ENCODE measurements at regions not wholly inside any gene's neighbourhood (a gene's known extent, or its start where the extent isn't known, plus 50 kb on each side); places are given as distances from the start of the nearest gene placed in this dataset.

GRCh38 chr1:239725371-239725770, 339.0 kb downstream of the CHRM3 start:
- Histone ChIP-seq H3K27me3 (ENCODE audit: insufficient read depth, low read length) (no peaks in the 10 kb centered on the region), H3K9me3 (ENCODE audit: low read depth, low read length) (no peaks in the 10 kb centered on the region), H3K27ac (ENCODE audit: low read depth, low read length) (no peak overlapping the region), H3K4me3 (ENCODE audit: insufficient read depth, low read length) (no peak overlapping the region), H2AFZ (ENCODE audit: low read length) (no peak overlapping the region), H3K4me1 (ENCODE audit: insufficient read depth, low read length) (no peaks in the 10 kb centered on the region), H3K79me2 (ENCODE audit: insufficient read depth, low read length) (no peaks in the 10 kb centered on the region), H3K36me3 (ENCODE audit: insufficient read depth, low read length) (no peaks in the 10 kb centered on the region), H4K20me1 (ENCODE audit: insufficient read depth, low read length) (no peaks in the 10 kb centered on the region), H3K4me2 (ENCODE audit: insufficient read depth, low read length) (no peak overlapping the region)
- DNase-seq (ENCODE audit: insufficient read length, low spot score, missing footprints) = no peak
- TF ChIP-seq, protein P1, sequence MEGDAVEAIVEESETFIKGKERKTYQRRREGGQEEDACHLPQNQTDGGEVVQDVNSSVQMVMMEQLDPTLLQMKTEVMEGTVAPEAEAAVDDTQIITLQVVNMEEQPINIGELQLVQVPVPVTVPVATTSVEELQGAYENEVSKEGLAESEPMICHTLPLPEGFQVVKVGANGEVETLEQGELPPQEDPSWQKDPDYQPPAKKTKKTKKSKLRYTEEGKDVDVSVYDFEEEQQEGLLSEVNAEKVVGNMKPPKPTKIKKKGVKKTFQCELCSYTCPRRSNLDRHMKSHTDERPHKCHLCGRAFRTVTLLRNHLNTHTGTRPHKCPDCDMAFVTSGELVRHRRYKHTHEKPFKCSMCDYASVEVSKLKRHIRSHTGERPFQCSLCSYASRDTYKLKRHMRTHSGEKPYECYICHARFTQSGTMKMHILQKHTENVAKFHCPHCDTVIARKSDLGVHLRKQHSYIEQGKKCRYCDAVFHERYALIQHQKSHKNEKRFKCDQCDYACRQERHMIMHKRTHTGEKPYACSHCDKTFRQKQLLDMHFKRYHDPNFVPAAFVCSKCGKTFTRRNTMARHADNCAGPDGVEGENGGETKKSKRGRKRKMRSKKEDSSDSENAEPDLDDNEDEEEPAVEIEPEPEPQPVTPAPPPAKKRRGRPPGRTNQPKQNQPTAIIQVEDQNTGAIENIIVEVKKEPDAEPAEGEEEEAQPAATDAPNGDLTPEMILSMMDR (IDR thresholded peaks at IDR 0.05; ENCODE audit: extremely low read depth, low read depth, low read length) = no peak

DNA sequence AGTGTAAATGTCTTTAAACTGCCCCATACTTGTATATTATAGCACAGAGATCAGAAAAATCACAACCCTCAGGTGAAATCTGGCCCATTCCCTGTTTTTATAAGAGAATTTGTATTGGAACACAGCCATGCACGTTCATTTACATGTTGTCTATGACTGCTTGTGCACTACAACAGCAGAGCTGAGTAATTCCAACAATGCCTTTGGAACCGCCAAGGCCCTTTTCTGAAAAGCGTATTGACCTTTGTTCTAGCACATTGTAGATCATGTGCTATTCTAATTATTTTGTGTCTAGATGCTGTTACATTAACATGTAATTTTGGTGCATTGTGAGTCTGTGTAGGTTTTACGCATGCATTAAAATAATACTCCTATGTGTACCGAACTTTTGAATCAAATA, 339.6 kb downstream of the CHRM3 start:
- TF ChIP-seq, protein P1 (IDR thresholded peaks at IDR 0.05; ENCODE audit: extremely low read depth, low read depth, low read length) = no peak
- H3K4me1 ChIP-seq (ENCODE audit: insufficient read depth, low read length) = no peaks in the 10 kb centered on the region
- no peak overlapping the region for H3K4me2 ChIP-seq (ENCODE audit: insufficient read depth, low read length)
- H3K36me3 ChIP-seq (ENCODE audit: insufficient read depth, low read length) = no peaks in the 10 kb centered on the region
- no peaks in the 10 kb centered on the region for H4K20me1 ChIP-seq (ENCODE audit: insufficient read depth, low read length)
- no peak overlapping the region for H3K4me3 ChIP-seq (ENCODE audit: insufficient read depth, low read length)
- no peak overlapping the region for H2AFZ ChIP-seq (ENCODE audit: low read length)
- no peak overlapping the region for H3K27ac ChIP-seq (ENCODE audit: low read depth, low read length)
- H3K27me3 ChIP-seq (ENCODE audit: insufficient read depth, low read length) = no peaks in the 10 kb centered on the region
- H3K9me3 ChIP-seq (ENCODE audit: low read depth, low read length) = no peaks in the 10 kb centered on the region
- no peaks in the 10 kb centered on the region for H3K79me2 ChIP-seq (ENCODE audit: insufficient read depth, low read length)
- no peak for DNase-seq (ENCODE audit: insufficient read length, low spot score, missing footprints)

DNA sequence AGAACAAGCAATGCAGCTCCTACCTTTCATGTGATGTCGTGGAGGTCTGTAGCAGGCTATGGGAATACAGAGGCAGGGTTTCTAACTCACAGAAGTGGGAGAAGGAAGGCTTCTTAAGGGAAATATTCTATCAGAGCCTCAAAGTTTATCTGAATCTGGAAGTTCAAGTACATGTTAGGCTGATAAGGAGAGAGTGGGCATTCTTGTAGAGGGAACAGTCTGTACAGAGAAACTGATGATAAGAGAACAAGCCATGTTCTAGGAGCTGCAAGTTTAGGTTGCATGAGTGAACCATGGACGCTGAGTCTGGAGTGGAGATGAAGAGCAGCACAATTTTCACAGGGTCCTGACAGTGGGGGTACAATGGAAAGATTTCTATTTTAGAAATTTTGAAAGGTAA, 344.0 kb downstream of the CHRM3 start:
- no peaks in the 10 kb centered on the region for H3K9me3 ChIP-seq (ENCODE audit: low read depth, low read length)
- H3K27me3 ChIP-seq (ENCODE audit: insufficient read depth, low read length) = no peaks in the 10 kb centered on the region
- H2AFZ ChIP-seq (ENCODE audit: low read length) = no peak overlapping the region
- TF ChIP-seq, protein P1 (IDR thresholded peaks at IDR 0.05; ENCODE audit: extremely low read depth, low read depth, low read length) = no peak
- no peak overlapping the region for H3K4me3 ChIP-seq (ENCODE audit: insufficient read depth, low read length)
- H4K20me1 ChIP-seq (ENCODE audit: insufficient read depth, low read length) = no peaks in the 10 kb centered on the region
- DNase-seq (ENCODE audit: insufficient read length, low spot score, missing footprints) = no peak
- H3K36me3 ChIP-seq (ENCODE audit: insufficient read depth, low read length) = no peaks in the 10 kb centered on the region
- no peaks in the 10 kb centered on the region for H3K4me1 ChIP-seq (ENCODE audit: insufficient read depth, low read length)
- no peak overlapping the region for H3K27ac ChIP-seq (ENCODE audit: low read depth, low read length)
- no peaks in the 10 kb centered on the region for H3K79me2 ChIP-seq (ENCODE audit: insufficient read depth, low read length)
- H3K4me2 ChIP-seq (ENCODE audit: insufficient read depth, low read length) = no peak overlapping the region

- TF ChIP-seq, protein P1 (IDR thresholded peaks at IDR 0.05; ENCODE audit: extremely low read depth, low read depth, low read length) = no peak
- H2AFZ ChIP-seq (ENCODE audit: low read length) = no peak overlapping the region
- H3K4me3 ChIP-seq (ENCODE audit: insufficient read depth, low read length) = no peak overlapping the region
- no peaks in the 10 kb centered on the region for H3K36me3 ChIP-seq (ENCODE audit: insufficient read depth, low read length)
- H3K27me3 ChIP-seq (ENCODE audit: insufficient read depth, low read length) = no peaks in the 10 kb centered on the region
- no peak for DNase-seq (ENCODE audit: insufficient read length, low spot score, missing footprints)
- no peak overlapping the region for H3K4me2 ChIP-seq (ENCODE audit: insufficient read depth, low read length)
- H3K4me1 ChIP-seq (ENCODE audit: insufficient read depth, low read length) = no peaks in the 10 kb centered on the region
- H3K79me2 ChIP-seq (ENCODE audit: insufficient read depth, low read length) = no peaks in the 10 kb centered on the region
- no peak overlapping the region for H3K27ac ChIP-seq (ENCODE audit: low read depth, low read length)
- no peaks in the 10 kb centered on the region for H4K20me1 ChIP-seq (ENCODE audit: insufficient read depth, low read length)
- H3K9me3 ChIP-seq (ENCODE audit: low read depth, low read length) = no peaks in the 10 kb centered on the region
These were observed 344.8 kb downstream of the CHRM3 start for GRCh38 chr1:239731082-239731748.

All from osteoblast (primary cell).